Thoracic aorta (tissue), 2 donors: ENCODE measurements at regions not wholly inside any gene's neighbourhood (a gene's known extent, or its start where the extent isn't known, plus 50 kb on each side); places are given as distances from the start of the nearest gene placed in this dataset.

Experiments
- ATAC-seq: fragments of 150-250 bp; one replicate; pipeline ENCODE4 v1.8.0; 2017; ENCODE audit warnings: low read depth; ENCODE audit not compliant: insufficient number of reproducible peaks, low FRiP score
- DNase-seq: peaks from one replicate; pipeline ENCODE4 v3.0.0-alpha.2; 2020; ENCODE audit warnings: low spot score
- H3K27ac ChIP-seq, 2 donors: fragments of 200-600 bp; sonication (generic); 1 replicate in 1 of 2; 2 replicates in 1 of 2; pipeline ENCODE4 v1.5.1; 2016; ENCODE audit warnings: mild to moderate bottlenecking in 2 of 2, moderate library complexity in 2 of 2
- H3K27me3 ChIP-seq: fragments of 200-600 bp; sonication (generic); replicated peaks from 2 replicates; pipeline ENCODE4 v1.6.0; 2016; ENCODE audit warnings: mild to moderate bottlenecking; ENCODE audit not compliant: insufficient read depth
- H3K36me3 ChIP-seq: fragments of 200-600 bp; sonication (generic); one replicate; pipeline ENCODE4 v1.5.1; 2016
- H3K4me1 ChIP-seq, 2 donors: fragments of 200-600 bp; sonication (generic); 1 replicate in 1 of 2; 2 replicates in 1 of 2; pipeline versions ENCODE4 v1.5.1 to v1.6.0; 2016; ENCODE audit warnings: low read depth in 2 of 2, mild to moderate bottlenecking in 1 of 2; ENCODE audit not compliant: control insufficient read depth in 1 of 2
- H3K4me3 ChIP-seq: fragments of 200-600 bp; sonication (generic); 2 replicates; pipeline ENCODE4 v1.5.1; 2016; ENCODE audit warnings: mild to moderate bottlenecking
- H3K9me3 ChIP-seq: fragments of 200-600 bp; sonication (generic); 2 replicates; pipeline ENCODE4 v1.5.1; 2016
- CTCF ChIP-seq: fragments of 200-600 bp; sonication (generic); IDR thresholded peaks from one replicate; pipeline ENCODE4 v1.5.1; 2019; ENCODE audit warnings: antibody characterized with exemption

GRCh38 chr20:22425344-22426295 lies 158.8 kb downstream of the FOXA2 start:
- DNase-seq (no peak), ATAC-seq (no peak)
- Histone ChIP-seq H3K27ac (no peak overlapping the region), H3K36me3 (no peaks in the 10 kb centered on the region), H3K4me1 (peaks cover 0 to 23% of the 10 kb centered on the region in 2 donors), H3K9me3 (no peaks in the 10 kb centered on the region), H3K4me3 (no peak overlapping the region), H3K27me3 (no peaks in the 10 kb centered on the region)
- no peak for TF ChIP-seq CTCF

DNA sequence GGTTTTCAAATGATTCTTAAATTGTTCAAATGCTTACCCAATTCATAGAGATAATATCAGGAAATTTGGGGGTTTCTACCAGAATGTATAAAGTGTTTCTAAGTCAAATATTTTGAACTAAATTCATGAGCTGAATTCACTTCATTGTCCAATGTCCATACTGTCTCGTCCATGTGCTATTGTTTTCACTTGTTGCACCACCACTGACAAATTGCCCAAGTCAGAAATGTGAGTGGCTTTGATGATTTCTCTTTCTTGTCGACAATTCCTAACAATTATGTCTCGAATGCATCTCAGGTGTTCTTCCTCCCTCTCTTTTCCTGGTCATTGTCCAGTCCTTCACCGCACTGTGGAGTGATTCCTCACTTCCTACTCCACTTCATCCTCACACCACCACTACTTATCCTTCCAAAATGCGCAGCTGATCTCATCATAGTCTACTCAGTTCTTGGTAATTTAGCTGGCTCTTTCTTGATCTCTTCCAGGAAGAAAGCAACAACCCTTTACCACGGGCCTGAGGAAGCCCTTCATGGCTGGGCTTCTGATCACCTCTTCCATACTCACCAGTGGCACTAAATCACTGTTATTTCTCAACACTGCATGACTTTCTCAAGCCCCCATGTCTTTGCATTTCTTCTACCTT lies 161.1 kb downstream of the FOXA2 start:
- no peak overlapping the region for H3K27ac ChIP-seq
- H3K36me3 ChIP-seq = no peaks in the 10 kb centered on the region
- DNase-seq (no peak), ATAC-seq (no peak)
- TF ChIP-seq CTCF = no peak
- no peaks in the 10 kb centered on the region for H3K27me3 ChIP-seq
- no peaks in the 10 kb centered on the region for H3K9me3 ChIP-seq
- no peak overlapping the region for H3K4me3 ChIP-seq
- H3K4me1 ChIP-seq = no peaks in the 10 kb centered on the region

DNA sequence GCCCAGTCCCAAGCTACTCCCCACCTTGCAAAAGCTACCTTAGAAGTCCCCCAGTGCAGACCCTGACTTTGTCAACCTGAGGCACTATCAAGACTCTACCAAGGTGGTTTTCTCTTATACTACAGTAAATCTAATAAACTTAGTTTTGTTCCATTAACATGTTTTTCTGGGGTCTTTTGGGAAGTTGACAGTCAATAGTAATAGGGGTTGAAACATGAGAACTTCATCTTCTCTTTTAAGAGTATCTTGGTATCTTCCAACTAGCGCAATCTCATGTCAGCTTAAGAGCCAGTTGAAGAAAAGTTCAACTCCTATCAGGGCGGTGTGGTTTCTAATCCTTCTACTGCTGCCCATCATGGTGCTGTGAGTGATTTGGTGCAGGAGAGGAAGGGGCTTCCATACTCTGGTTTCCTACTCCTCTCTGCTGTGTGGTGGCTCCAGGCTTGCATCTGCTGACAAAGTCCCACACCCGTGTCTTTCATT lies 164.2 kb downstream of the FOXA2 start:
- no peaks in the 10 kb centered on the region for H3K4me1 ChIP-seq
- H3K36me3 ChIP-seq = no peaks in the 10 kb centered on the region
- TF ChIP-seq CTCF = no peak
- no peak for ATAC-seq
- H3K9me3 ChIP-seq = no peaks in the 10 kb centered on the region
- DNase-seq = no peak
- H3K27me3 ChIP-seq = no peaks in the 10 kb centered on the region
- no peak overlapping the region for H3K4me3 ChIP-seq
- no peak overlapping the region for H3K27ac ChIP-seq

- Histone ChIP-seq H3K36me3 (no peaks in the 10 kb centered on the region), H3K9me3 (no peaks in the 10 kb centered on the region)
Measured at GRCh38 chr20:22418738-22419137, 165.6 kb downstream of the FOXA2 start.

More at GRCh38 chr20:22418738-22419137, 165.6 kb downstream of the FOXA2 start:
- H3K4me3 ChIP-seq = no peak overlapping the region
- no peak overlapping the region for H3K27ac ChIP-seq
- no peak for TF ChIP-seq CTCF
- ATAC-seq (no peak), DNase-seq (no peak)
- no peaks in the 10 kb centered on the region for H3K27me3 ChIP-seq
- no peaks in the 10 kb centered on the region for H3K4me1 ChIP-seq
